ENCODE measurements at regions not wholly inside any gene's neighbourhood (a gene's known extent, or its start where the extent isn't known, plus 50 kb on each side); places are given as distances from the start of the nearest gene placed in this dataset.
"Not testable (repeated sequence)": the region's sequence is repeated elsewhere in the genome, so short reads cannot be mapped to it uniquely, and the experiment has no call there.

DNA sequence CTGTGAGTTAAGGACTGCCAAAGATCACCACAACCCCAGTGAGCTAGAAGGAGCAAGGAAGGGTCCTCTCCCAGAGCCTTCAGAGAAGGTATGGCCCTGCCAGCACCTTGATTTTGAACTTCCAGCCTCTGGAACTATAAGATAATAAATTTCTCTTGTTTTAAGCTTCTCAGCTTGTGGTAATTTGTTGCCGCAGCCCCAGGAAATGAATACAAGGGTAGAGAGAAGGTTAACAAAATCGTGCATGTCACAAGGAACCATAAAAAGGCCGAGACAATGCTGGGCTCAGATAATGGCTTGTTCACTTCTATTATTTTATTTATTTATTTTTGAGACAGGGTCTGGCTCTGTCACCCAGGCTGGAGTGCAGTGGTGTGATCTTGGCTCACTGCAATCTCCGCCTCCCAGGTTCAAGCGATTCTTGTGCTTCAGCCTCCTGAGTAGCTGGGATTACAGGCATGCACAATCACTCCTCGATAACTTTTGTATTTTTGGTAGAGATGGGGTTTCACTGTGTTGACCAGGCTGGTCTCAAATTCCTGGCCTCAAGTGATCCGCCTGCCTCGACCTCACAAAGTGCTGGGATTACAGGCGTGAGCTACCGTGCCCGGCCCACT, 71.5 kb downstream of the WSB1 start:
- not testable (repeated sequence) for DNase-seq

GRCh38 chr17:27366437-27366836, 72.5 kb downstream of the WSB1 start:
- no peak for DNase-seq

- no peak for DNase-seq
Observed at GRCh38 chr17:27367121-27367981, 73.4 kb downstream of the WSB1 start.

DNA sequence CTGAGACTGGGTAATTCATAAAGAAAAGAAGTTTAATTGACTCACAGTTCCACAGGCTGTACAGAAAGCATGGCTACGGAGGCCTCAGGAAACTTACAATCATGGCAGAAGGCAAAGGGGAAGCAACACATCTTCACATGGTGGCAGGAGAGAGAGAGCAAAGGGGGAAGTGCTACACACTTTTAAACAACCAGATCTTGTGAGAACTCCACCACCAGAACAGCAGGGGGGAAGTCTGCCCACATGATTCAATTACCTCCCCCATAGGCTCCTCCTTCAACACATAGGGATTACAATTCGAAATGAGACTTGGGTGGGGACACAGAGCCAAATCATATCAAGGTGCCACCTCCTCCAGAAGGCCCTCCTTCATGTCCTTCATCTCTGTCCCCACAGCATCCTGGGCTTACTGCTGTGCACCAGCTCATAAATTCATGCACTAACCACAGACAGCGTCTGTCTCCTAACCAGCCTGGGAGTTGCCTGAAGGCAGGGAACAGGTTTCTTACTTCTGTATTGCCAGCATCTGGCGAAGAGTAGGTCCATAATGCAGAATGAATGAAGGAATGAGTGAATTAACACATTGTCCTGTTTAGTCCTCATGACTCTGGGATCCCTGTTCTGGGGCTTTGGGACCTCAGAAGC, 74.4 kb downstream of the WSB1 start:
- DNase-seq = no peak

DNA sequence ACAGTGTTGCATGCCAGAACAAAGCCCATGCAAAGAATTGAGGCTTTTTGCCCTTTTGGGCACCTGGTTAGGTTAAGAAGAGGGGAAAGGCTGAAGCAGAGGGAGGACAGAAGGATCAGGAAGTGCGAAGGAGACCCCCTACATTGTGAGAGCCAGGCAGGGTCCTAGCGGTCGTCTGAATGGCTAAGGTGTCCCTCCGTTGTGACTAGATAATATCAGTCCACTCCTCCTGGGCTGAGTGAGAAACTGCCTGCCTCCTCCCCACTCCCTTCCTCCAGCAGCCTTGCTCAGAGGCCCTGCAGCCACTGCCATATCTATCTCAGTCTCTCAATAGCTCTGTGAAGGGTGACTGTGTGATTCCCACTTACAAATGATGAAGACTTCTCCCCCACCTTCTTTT, 75.1 kb downstream of the WSB1 start:
- no peak for DNase-seq

- DNase-seq = no peak
Observed at GRCh38 chr17:27370776-27371175, 76.9 kb downstream of the WSB1 start.

DNA sequence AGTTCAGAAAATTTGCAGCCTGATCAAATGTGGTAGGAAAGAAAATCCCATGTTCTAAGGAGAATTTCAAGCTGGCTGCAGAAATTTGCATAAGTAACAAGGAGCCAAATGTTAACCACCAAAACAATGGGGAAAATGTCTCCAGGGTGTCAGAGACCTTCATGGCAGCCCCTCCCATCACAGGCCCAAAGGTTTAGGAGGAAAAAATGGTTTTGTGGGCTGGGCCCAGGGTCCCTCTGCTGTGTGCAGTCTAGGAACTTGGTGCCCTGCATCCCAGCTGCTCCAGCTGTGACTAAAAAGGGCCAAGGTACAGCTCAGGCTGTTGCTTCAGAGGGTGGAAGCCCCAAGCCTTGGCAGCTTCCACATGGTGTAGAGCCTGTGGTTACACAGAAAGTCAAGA, 79.8 kb downstream of the WSB1 start:
- DNase-seq = not testable (repeated sequence)

GRCh38 chr17:27376637-27377547, 79.4 kb upstream of the KSR1 start:
- DNase-seq = no peak

DNA sequence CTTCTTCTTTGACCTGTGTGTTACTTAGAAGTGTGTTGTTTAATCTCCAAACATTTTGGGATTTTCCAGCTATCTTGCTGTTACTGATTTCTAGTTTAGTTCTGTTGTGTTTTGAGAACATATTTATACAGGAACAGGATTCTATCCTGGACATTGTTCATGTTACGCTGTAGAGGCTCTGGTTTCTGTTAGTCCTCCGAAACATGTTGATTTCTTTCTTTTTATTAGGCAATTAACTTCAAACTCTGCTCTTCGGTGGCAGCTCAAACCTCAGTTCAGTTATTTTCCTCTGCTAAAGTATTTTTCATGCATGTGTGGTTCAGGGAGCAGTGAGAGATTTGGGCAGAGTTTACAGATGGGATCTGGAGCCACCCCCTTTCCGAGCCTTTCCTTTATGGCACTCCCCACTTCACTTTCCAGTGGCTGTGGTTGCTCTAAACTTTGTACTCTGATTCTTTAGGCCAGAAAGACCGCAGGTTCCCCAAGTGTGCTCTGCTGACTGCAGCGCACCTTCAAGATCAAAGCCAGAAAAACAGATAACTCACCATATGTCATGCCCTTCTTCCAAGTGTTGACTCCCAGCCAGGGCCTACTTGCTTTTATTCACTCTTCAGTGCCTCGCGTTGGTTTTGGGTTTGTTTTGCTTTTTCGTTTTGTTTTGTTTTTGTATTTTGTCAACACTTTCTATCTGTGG, 77.6 kb upstream of the KSR1 start:
- DNase-seq = no peak

DNA sequence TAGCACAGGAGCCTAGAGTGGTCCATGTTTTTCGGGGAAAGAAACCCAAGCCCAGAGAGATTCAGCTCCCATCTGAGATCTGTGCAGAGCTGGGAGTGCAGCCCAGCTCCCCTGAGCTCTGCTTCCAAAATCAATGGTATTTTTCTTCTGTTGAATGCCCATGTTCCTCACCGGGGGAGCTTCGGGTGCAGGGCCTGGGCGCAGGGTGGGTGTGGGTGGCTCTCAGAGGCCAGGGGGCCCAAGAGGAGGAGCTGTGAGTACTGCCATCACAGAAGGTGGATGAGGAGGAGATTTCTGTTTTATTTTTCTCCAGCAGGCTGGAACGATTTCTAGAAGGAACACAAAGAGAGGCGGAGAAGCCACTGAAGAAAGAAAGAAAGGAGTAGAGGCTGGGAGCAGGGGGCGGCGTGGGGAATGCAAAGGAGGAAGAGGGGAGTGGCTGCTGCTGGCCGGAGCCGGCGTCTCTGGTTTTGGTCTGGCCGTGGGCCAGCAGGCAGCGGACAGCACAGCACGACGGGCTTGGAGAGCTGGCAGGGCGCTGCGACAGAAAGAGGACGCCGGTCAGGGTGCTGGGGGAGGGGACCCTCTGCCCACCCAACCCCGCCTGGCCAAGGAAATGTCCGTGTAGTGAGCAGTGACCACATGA, 76.2 kb upstream of the KSR1 start:
- no peak for DNase-seq

GRCh38 chr17:27380551-27380950, 75.7 kb upstream of the KSR1 start:
- DNase-seq = no peak

GRCh38 chr17:27381007-27381501, 75.2 kb upstream of the KSR1 start:
- peak; percentile 76 to 83 for DNase-seq

- no peak for DNase-seq
Observed at GRCh38 chr17:27382025-27382424, 74.2 kb upstream of the KSR1 start.

DNA sequence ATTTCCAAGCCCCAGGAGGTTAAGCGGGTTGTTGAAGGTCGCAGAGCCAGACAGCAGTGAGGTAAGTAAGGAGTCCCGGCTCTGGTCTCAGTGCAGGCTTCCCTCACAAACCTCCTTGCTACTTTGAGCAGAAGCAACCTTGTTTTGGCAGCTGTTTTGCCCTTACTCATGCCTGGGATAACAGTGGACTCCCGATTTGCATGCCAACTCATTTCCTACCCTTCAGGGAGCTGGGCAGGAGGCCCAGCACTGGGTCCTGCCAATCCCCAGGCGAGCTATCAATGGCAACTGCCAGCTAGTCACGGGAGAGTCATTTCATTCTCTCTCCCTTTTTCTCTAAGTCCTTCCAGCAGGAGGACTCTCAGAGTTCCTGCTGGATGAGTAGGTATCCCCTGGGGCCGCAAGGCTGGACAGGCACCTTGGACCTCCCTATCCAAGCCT, 72.0 kb upstream of the KSR1 start:
- DNase-seq = no peak

DNA sequence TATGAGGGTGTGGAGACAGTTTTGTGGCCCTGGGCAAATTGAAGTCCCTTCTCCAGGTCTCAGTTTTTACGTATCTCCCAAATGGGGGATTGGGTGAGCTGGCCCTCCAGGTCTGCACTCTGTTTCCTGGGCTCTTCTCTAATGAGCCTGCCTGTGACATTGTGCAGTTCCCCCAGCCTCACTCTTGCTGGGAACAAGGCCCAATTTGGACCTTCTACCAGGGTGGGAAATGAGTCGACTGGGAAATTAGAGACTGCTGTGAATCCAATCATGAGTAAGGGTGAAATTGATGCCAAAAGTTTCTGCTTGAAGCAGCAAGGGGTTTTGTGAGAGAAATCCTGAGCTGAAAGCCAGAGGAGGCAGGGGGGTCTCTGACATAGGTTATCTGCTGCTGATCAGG, 71.5 kb upstream of the KSR1 start:
- DNase-seq = no peak

GRCh38 chr17:27385626-27386025, 70.6 kb upstream of the KSR1 start:
- no peak for DNase-seq

DNA sequence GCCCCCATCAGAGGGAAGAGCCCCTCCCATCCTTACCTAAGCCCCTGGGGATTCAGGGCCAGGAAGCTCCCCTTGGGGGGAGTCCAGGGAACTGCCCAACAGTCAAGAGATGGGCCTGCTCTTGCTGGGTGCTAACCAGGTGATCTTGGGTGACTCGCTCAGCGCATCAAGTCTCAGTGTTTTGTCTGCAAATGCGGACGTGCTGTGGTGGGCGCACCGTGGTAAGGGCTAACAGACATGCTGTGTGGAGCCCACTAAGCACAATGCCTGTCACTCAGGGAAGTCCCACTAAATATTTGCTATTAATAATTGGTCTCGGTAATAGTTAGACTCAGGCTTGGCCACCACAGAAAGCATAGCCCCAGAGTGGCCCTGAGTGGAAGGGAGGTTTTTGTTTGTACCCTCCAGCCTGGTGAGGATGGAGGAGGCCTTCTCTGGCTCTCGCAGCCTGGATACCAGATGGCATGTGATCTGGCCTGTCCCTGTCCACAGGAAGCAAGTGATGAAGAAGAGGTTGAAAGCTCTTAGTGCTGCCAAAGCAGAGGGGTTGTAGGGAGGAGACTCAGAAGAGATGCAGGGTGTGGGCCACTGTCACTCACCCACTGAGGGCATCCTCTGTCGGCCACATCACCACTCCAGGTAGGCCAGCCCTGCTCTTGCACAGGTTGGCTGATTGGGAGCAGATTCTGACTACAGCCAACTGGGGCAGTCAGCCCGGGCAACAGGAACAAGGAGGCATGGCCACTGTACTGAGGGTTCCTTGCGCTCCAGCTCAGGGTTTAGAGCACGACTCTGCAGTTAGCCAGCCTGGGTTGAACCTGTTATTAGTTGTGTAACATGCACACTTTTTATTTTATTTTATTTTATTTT, 69.8 kb upstream of the KSR1 start:
- DNase-seq = no peak

GRCh38 chr17:27389542-27390140, 66.6 kb upstream of the KSR1 start:
- no peak for DNase-seq

- no peak for DNase-seq
Observed at GRCh38 chr17:27390540-27390939, 65.7 kb upstream of the KSR1 start.

DNA sequence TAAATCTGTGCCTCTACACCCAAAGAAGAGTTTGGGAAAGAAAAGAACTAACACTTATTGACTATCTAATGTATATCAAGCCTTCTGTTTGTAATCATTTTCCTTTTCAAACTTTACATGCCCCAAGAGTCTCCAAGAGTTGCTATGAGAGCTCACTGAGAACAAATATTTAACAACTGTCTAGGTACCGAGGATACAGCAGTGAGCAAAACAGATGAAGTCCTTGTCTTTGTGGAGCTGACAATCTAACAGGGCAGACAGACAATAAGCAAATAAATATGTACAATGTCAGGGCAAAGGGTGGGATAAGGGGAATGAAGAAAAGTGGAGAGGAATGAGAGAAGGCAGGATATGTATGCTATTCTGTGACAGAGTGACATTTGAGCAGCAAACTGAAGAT, 64.8 kb upstream of the KSR1 start:
- DNase-seq = no peak
